HepG2 (cell line): ENCODE measurements at regions not wholly inside any gene's neighbourhood (a gene's known extent, or its start where the extent isn't known, plus 50 kb on each side); places are given as distances from the start of the nearest gene placed in this dataset.

Experiments
- ATAC-seq: fragments of 200-7000 bp; cut with Tn5 transposase; 3 replicates; pipeline ENCODE4 v1.9.1; 2020; ENCODE audit warnings: mild to moderate bottlenecking, moderate library complexity
- BruUV-seq: library from RNA; stranded (reverse); fragments of 400-500 nt; replicated peaks from 2 replicates; lab custom pipeline; 2021; lab: Mats Ljungman, UMichigan
- CTCF ChIA-PET: fragments of 300-600 bp; formaldehyde crosslinking; extraction: SDS; loops from one replicate; lab custom pipeline; 2021; ENCODE audit warnings: low total read pairs, inconsistent platforms, low intra/inter-chr PET ratio; lab: Yijun Ruan, JAX
- POLR2A ChIA-PET: fragments of 350-600 bp; sonication (Branson Sonifier 250); formaldehyde crosslinking; loops from one replicate; lab custom pipeline; 2020; ENCODE audit warnings: antibody characterized with exemption, inconsistent platforms; lab: Yijun Ruan, JAX
- DNase-seq: peaks from one replicate; pipeline ENCODE4 v3.0.0-alpha.2; 2015; ENCODE audit warnings: low spot score
- FAIRE-seq: peaks from 3 replicates; lab custom pipeline; 2011; peaks lifted over from hg19 to GRCh38; lab: Jason Lieb, UNC
- H2AFZ ChIP-seq: one replicate; pipeline ENCODE4 v1.6.1; 2011; ENCODE audit warnings: low read length, inconsistent platforms
- H3K27ac ChIP-seq: fragments of 300-600 bp; 3 replicates; pipeline ENCODE4 v1.8.0; 2011; ENCODE audit warnings: mixed run types, mild to moderate bottlenecking, mixed read lengths, low read length, inconsistent platforms; ENCODE audit not compliant: insufficient read depth; ENCODE audit errors: extremely low read length
- H3K27me3 ChIP-seq, 2 experiments: fragments of 200-600 bp in 1 of 2; 2 replicates in 1 of 2; 3 replicates in 1 of 2; pipeline versions ENCODE4 v1.6.0 to v1.8.0; 2011; ENCODE audit warnings: low read length in 2 of 2, mild to moderate bottlenecking in 2 of 2, moderate library complexity in 2 of 2, inconsistent platforms in 1 of 2; ENCODE audit not compliant: insufficient read depth in 2 of 2, control insufficient read depth in 1 of 2
- H3K36me3 ChIP-seq, 2 experiments: fragments of 200-600 bp in 1 of 2; replicated peaks in 1 of 2; 2 replicates in 1 of 2; 3 replicates in 1 of 2; pipeline versions ENCODE4 v1.5.1 to v1.8.0; 2011; ENCODE audit warnings: low read length in 2 of 2, inconsistent platforms in 1 of 2; ENCODE audit not compliant: insufficient read depth in 2 of 2, control insufficient read depth in 1 of 2
- H3K4me1 ChIP-seq: 2 replicates; pipeline ENCODE4 v1.5.1; 2012; ENCODE audit warnings: low read length, inconsistent platforms; ENCODE audit not compliant: insufficient read depth
- H3K4me2 ChIP-seq: 2 replicates; pipeline ENCODE4 v1.6.0; 2011; ENCODE audit warnings: low read depth, low read length, inconsistent platforms
- H3K4me3 ChIP-seq, 3 experiments: fragments of 200-600 bp in 1 of 3; sonication (generic), shearing (Covaris generic) in 1 of 3; replicated peaks in 1 of 3; 2 replicates each; pipeline ENCODE4 v1.5.1; 2011 to 2016; ENCODE audit warnings: low read length in 3 of 3, inconsistent platforms in 2 of 3, low read depth in 2 of 3, mild to moderate bottlenecking in 2 of 3, control low read depth in 1 of 3, mixed read lengths in 1 of 3; ENCODE audit not compliant: insufficient read depth in 1 of 3
- H3K79me2 ChIP-seq: one replicate; pipeline ENCODE4 v1.6.1; 2011; ENCODE audit warnings: low read length, inconsistent platforms; ENCODE audit not compliant: insufficient read depth
- H3K9ac ChIP-seq: 2 replicates; pipeline ENCODE4 v1.6.0; 2011; ENCODE audit warnings: mild to moderate bottlenecking, low read depth, low read length, inconsistent platforms; ENCODE audit not compliant: insufficient read depth
- H3K9me3 ChIP-seq: 2 replicates; pipeline ENCODE4 v1.5.1; 2012; ENCODE audit warnings: mild to moderate bottlenecking, low read length
- H4K20me1 ChIP-seq: 2 replicates; pipeline ENCODE4 v1.6.0; 2011; ENCODE audit warnings: inconsistent platforms, mild to moderate bottlenecking, low read length, moderate library complexity; ENCODE audit not compliant: insufficient read depth
- ATAD3A ChIP-seq: sonication (generic); formaldehyde crosslinking; IDR thresholded peaks from 2 replicates; pipeline ENCODE4 v1.4.0; 2020; ENCODE audit warnings: missing genetic modification reagents
- EED ChIP-seq: sonication (generic); formaldehyde crosslinking; IDR thresholded peaks from 2 replicates; pipeline ENCODE4 v1.5.0; 2020; ENCODE audit warnings: mild to moderate bottlenecking, missing genetic modification reagents
- KDM2A ChIP-seq: sonication (generic); formaldehyde crosslinking; IDR thresholded peaks from 2 replicates; pipeline ENCODE4 v1.4.0; 2020; ENCODE audit warnings: low read depth, missing genetic modification reagents, borderline replicate concordance
- POLR2AphosphoS5 ChIP-seq: IDR thresholded peaks from 2 replicates; pipeline ENCODE4 v1.6.1; 2012; ENCODE audit warnings: low read depth, low read length
- POLR2G ChIP-seq: fragments of 200-400 bp; formaldehyde crosslinking; IDR thresholded peaks from 2 replicates; pipeline ENCODE4 v1.6.1; 2018; ENCODE audit warnings: mild to moderate bottlenecking, low read depth, low read length, moderate library complexity
- RFXAP ChIP-seq: sonication (generic); formaldehyde crosslinking; IDR thresholded peaks from 2 replicates; pipeline ENCODE4 v1.4.0; 2020; ENCODE audit warnings: missing genetic modification reagents, borderline replicate concordance
- ZNF10 ChIP-seq: sonication (generic); formaldehyde crosslinking; IDR thresholded peaks from 2 replicates; pipeline ENCODE4 v1.4.0; 2020; ENCODE audit warnings: mild to moderate bottlenecking, low read depth, missing genetic modification reagents, borderline replicate concordance
- ZNF558 ChIP-seq: sonication (generic); formaldehyde crosslinking; IDR thresholded peaks from 2 replicates; pipeline ENCODE4 v1.9.0; 2022; ENCODE audit warnings: mild to moderate bottlenecking, missing genetic modification reagents, borderline replicate concordance
- WGBS: methylation state at CpG from one replicate; pipeline ENCODE4 v1.1.6; 2017; ENCODE audit warnings: low lambda C conversion rate; 5-methylcytosine and 5-hydroxymethylcytosine counted together
- in situ Hi-C: cut with HindIII; loops from 2 replicates; pipeline ENCODE4 v1.10.0; 2017; ENCODE audit warnings: low pct_unique_long_range_greater_than_20kb; ENCODE audit not compliant: extremely low pct_ligation_motif_present
- intact Hi-C: fragments of 100-400 bp; cut with micrococcal nuclease; formaldehyde crosslinking; loops from one replicate; pipeline ENCODE4 v1.10.0; 2022; ENCODE audit not compliant: unreplicated experiment
- TF ChIP-seq, protein P1 (sequence below): sonication (generic); formaldehyde crosslinking; IDR thresholded peaks from 2 replicates; pipeline ENCODE4 v1.4.0; 2020; ENCODE audit warnings: low read depth, mild to moderate bottlenecking, missing genetic modification reagents
- TF ChIP-seq, protein P2 (sequence below): sonication (generic); formaldehyde crosslinking; IDR thresholded peaks from 2 replicates; pipeline ENCODE4 v1.5.0; 2020; ENCODE audit warnings: missing genetic modification reagents, mild to moderate bottlenecking, borderline replicate concordance
- TF ChIP-seq, protein P3 (sequence below): sonication (generic); formaldehyde crosslinking; IDR thresholded peaks from 2 replicates; pipeline ENCODE4 v1.5.1; 2020; ENCODE audit warnings: mild to moderate bottlenecking, moderate library complexity, missing genetic modification reagents

DNA sequence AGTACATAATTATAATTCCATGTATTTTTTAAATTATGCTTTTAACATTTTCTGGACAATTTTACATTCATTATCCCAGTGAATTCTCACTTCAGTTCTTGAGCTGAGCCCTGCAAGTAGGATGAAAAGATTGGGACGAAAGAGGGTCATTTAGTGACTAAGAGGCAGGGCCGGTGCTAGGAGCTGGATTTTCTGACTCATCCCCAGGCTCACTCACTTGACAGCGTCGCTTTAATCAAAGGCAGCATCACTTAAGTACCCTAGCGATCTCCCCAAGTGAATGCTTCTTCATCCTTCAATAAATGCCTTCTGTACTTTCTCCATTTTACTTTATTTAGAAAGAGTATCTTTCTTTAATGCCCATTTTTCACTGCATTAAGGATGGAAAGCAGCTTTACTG, 263.6 kb downstream of the HS3ST1 start:
- Histone ChIP-seq H3K27ac (no peak overlapping the region), H3K27me3 (no peaks in the 10 kb centered on the region), H3K4me1 (no peaks in the 10 kb centered on the region), H3K9me3 (peaks cover 66% of the 10 kb centered on the region), H3K36me3 (no peaks in the 10 kb centered on the region), H3K4me3 (no peak overlapping the region), H3K4me2 (no peak overlapping the region), H2AFZ (no peak overlapping the region), H3K9ac (no peak overlapping the region), H4K20me1 (no peaks in the 10 kb centered on the region), H3K79me2 (no peaks in the 10 kb centered on the region)
- CTCF ChIA-PET, result no interaction called here
- intact Hi-C loops, result no loop called here
- FAIRE-seq (no peak), ATAC-seq (no peak), DNase-seq (no peak)
- WGBS, result 18% methylated on average over 5 of the region's 5 CpGs
- POLR2A ChIA-PET, result no interaction called here
- in situ Hi-C loops, result no loop called here
- TF ChIP-seq, protein P1, sequence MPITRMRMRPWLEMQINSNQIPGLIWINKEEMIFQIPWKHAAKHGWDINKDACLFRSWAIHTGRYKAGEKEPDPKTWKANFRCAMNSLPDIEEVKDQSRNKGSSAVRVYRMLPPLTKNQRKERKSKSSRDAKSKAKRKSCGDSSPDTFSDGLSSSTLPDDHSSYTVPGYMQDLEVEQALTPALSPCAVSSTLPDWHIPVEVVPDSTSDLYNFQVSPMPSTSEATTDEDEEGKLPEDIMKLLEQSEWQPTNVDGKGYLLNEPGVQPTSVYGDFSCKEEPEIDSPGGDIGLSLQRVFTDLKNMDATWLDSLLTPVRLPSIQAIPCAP (CRISPR knock-in tag), result no peak
- TF ChIP-seq EED (CRISPR knock-in tag) (no peak), POLR2AphosphoS5 (no peak), KDM2A (no peak), ATAD3A (CRISPR knock-in tag) (no peak), RFXAP (CRISPR knock-in tag) (no peak), POLR2G (no peak), ZNF558 (no peak), ZNF10 (no peak)
- TF ChIP-seq, protein P2, sequence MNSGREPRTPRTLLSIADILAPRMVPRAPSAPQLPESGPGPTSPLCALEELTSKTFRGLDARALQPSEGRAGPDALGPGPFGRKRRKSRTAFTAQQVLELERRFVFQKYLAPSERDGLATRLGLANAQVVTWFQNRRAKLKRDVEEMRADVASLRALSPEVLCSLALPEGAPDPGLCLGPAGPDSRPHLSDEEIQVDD (CRISPR knock-in tag), result no peak
- TF ChIP-seq, protein P3, sequence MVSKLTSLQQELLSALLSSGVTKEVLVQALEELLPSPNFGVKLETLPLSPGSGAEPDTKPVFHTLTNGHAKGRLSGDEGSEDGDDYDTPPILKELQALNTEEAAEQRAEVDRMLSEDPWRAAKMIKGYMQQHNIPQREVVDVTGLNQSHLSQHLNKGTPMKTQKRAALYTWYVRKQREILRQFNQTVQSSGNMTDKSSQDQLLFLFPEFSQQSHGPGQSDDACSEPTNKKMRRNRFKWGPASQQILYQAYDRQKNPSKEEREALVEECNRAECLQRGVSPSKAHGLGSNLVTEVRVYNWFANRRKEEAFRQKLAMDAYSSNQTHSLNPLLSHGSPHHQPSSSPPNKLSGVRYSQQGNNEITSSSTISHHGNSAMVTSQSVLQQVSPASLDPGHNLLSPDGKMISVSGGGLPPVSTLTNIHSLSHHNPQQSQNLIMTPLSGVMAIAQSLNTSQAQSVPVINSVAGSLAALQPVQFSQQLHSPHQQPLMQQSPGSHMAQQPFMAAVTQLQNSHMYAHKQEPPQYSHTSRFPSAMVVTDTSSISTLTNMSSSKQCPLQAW, result no peak
- BruUV-seq, result no TSS peak
